ENCODE measurements at regions not wholly inside any gene's neighbourhood (a gene's known extent, or its start where the extent isn't known, plus 50 kb on each side); places are given as distances from the start of the nearest gene placed in this dataset.

- TF ChIP-seq, protein P1, sequence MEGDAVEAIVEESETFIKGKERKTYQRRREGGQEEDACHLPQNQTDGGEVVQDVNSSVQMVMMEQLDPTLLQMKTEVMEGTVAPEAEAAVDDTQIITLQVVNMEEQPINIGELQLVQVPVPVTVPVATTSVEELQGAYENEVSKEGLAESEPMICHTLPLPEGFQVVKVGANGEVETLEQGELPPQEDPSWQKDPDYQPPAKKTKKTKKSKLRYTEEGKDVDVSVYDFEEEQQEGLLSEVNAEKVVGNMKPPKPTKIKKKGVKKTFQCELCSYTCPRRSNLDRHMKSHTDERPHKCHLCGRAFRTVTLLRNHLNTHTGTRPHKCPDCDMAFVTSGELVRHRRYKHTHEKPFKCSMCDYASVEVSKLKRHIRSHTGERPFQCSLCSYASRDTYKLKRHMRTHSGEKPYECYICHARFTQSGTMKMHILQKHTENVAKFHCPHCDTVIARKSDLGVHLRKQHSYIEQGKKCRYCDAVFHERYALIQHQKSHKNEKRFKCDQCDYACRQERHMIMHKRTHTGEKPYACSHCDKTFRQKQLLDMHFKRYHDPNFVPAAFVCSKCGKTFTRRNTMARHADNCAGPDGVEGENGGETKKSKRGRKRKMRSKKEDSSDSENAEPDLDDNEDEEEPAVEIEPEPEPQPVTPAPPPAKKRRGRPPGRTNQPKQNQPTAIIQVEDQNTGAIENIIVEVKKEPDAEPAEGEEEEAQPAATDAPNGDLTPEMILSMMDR (IDR thresholded peaks at IDR 0.05), result no peak
- TF ChIP-seq POLR2A (IDR thresholded peaks at IDR 0.05), result no peak
Observed at GRCh38 chr2:88855620-88856408, 164.3 kb downstream of the RPIA start.
